GM21423 (cell line): ENCODE measurements at regions not wholly inside any gene's neighbourhood (a gene's known extent, or its start where the extent isn't known, plus 50 kb on each side); places are given as distances from the start of the nearest gene placed in this dataset.
"Not testable (repeated sequence)": the region's sequence is repeated elsewhere in the genome, so short reads cannot be mapped to it uniquely, and the experiment has no call there.

ENCODE experiments used
- ATAC-seq: cut with Tn5 transposase; IDR thresholded peaks from one replicate; pipeline ENCODE4 v1.9.1; 2021; ENCODE audit warnings: mild to moderate bottlenecking, moderate library complexity; ENCODE audit not compliant: unreplicated experiment

GRCh38 chr1:74937176-74937575 is 197.0 kb upstream of the LHX8 start:
- ATAC-seq = no peak

DNA sequence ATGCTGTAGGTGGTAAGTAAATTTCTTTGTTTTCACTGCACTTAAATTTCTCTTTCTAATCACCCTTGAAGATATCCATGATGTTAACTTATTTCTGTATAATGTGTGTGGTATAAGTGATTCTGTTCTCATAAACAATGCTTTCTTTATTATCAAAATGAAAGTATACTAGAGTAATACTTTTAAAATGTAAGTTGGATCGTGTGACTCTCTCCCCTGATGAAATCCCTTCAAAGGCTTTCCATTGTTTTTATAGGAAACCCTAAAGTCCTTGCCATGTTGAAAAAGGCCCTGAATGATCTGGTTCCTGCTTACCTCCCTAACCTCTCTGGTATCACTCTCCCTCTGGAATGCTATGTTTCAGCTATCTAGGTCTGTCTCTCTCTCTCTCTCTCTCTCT is 191.1 kb upstream of the LHX8 start:
- no peak for ATAC-seq

DNA sequence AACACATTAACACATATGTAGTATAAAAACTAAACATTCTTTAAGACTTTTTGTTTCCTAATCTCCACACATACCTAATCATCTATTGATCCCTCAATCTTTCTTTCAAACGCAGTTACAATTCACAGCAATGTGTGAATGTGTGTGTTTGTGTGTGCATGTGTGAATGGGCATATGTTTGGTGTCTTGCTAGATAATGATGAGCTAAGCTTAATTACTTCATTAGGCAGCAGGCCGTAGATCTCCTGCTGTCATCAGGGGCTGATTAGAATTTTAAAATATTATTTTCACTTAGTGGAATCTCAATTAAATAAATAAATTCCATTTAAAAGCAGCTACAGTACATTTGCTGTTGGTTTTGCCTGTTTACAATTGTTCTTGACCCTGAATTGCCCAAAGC is 187.8 kb upstream of the LHX8 start:
- no peak for ATAC-seq

GRCh38 chr1:74949348-74949747 is 184.8 kb upstream of the LHX8 start:
- not testable (repeated sequence) for ATAC-seq

GRCh38 chr1:74951981-74952380 is 182.2 kb upstream of the LHX8 start:
- not testable (repeated sequence) for ATAC-seq

GRCh38 chr1:74952786-74953185 is 181.4 kb upstream of the LHX8 start:
- no peak for ATAC-seq

DNA sequence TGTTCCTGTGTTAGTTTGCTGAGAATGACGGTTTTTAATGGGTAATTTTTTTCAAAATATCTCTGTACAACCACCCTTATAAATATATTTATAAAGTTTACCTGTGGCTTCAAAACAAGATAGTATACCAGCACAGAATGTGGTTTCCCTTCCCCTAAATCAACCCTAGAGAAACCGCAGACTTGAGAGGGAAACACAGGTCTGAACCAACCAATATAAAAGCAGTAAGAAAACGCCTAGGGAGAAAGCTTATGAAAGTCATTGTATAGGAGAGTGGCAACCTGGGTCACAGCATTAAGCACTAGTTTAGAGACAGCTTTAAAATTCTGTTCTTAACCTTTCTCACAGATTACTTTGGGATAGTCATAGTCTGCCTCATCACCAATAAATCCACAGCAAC is 180.6 kb upstream of the LHX8 start:
- no peak for ATAC-seq

- no peak for ATAC-seq
Measured at GRCh38 chr1:74963120-74963519, 171.1 kb upstream of the LHX8 start.

- ATAC-seq = no peak
Measured at GRCh38 chr1:74964508-74965102, 169.6 kb upstream of the LHX8 start.

GRCh38 chr1:74969566-74970135 is 164.5 kb upstream of the LHX8 start:
- no peak for ATAC-seq

DNA sequence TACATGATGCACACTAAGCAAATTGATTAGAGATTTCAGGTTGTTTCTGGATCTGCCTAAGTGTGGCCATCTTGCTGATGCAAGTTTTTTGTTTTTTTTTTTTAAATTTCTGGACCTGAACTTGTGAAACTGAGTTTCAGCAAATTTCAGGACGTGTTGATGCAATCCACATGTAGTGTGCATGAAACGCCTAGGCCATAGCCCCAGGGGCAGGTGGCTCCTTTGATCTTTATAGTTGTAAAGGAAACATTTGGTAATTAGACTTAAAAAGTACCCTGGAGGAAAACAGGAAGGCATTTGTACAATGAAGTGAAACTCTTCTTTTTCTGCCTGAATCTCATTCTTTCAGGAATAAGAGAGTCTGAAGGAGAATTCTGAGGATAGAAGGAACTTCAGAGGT is 162.2 kb upstream of the LHX8 start:
- no peak for ATAC-seq

GRCh38 chr1:74976491-74976890 is 157.7 kb upstream of the LHX8 start:
- ATAC-seq = no peak

DNA sequence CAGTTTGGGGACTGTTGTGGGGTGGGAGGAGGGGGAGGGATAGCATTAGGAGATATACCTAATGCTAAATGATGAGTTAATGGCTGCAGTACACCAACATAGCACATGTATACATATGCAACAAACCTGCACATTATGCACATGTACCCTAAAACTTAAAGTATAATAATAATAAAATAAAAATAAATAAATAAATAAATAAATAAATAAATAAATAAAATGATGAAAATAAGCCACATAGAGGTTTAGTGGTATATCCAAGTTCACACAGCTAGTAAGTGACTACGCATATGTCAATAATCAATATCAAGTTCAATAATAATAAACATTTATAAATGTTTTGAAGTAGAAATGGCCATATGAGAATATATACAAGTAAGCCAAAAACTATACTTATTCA is 141.7 kb upstream of the LHX8 start:
- ATAC-seq = not testable (repeated sequence)

GRCh38 chr1:74995821-74996220 is 138.4 kb upstream of the LHX8 start:
- ATAC-seq = no peak

- ATAC-seq = no peak
Measured at GRCh38 chr1:75010547-75010946, 123.6 kb upstream of the LHX8 start.

GRCh38 chr1:75014250-75014649 is 119.9 kb upstream of the LHX8 start:
- no peak for ATAC-seq

GRCh38 chr1:75023005-75023404 is 111.2 kb upstream of the LHX8 start:
- no peak for ATAC-seq

DNA sequence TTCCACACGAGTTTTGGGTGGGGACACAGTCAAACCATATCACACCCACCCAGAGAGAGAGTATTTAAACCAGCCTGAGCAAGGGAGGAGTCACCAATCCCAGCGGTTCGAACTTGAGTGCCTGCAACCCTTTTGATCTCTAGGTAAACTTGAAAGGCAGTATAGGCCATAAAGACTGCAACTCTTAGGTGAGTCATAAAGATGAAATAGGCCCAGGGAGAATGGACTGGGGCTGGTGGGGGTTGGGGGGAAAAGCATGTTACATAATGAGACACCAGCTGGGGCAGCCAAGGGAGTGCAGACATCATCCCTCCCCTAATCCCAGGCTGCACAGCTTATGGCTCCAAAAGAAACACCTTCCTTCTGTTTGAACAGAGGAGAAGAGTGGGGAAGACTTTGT is 99.8 kb upstream of the LHX8 start:
- ATAC-seq = no peak

DNA sequence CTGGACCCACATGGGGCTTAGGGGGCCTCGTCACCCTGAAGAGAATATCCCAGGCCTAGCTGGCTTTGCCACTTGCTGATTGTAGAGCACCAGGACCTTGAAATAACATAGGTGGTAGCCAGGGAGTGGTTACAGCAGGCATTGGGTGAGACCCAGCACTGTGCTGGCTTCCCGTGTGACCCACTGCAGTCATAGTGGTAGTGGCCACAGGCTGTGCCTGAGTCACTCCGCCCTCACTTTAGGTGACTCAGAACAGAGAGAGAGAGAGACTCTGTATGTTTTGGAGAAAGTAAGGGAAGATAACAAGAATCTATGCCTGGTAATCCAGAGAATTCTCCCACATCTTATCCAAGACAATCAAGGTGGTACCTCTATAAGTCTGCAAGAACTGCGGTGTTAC is 98.7 kb upstream of the LHX8 start:
- no peak for ATAC-seq

DNA sequence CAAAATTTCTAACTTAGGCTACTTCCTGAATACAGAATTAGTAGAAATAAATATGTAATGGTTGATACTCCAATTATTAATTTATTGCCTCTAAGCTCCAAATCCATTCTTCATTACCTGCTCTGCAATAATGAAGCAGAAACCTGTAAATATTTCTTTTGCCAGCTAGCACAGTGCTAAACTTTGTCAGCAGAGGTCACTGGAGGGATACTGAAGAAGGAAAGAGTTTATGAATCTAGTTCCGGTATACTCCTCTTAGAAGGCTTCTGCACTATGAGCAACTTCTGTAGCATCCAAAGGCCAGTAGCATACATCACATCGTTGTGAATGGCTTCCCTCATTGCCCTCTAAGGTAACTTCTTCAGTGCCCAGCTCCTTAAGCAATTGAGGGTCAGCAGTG is 81.0 kb upstream of the LHX8 start:
- no peak for ATAC-seq

GRCh38 chr1:75058424-75058823 is 75.8 kb upstream of the LHX8 start:
- ATAC-seq = no peak

DNA sequence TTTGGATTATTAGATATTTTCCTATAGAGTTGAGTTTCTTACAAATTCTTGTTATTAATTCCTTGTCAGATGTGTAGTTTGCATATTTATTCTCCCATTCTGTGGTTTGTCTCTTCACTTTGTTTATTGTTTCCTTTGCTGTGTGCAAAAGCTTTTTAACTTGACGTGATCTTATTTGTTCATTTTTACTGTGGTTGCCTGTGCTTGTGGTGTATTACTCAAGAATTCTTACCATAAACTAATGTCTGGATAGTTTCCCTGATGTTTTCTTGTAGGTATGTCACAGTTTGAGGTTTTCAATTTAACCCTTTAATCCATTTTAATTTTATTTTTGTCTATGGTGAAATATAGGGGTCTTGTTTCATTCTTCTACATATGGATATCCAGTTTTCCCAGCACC is 72.1 kb upstream of the LHX8 start:
- no peak for ATAC-seq

GRCh38 chr1:75067975-75068374 is 66.2 kb upstream of the LHX8 start:
- no peak for ATAC-seq
